ENCODE measurements at regions not wholly inside any gene's neighbourhood (a gene's known extent, or its start where the extent isn't known, plus 50 kb on each side); places are given as distances from the start of the nearest gene placed in this dataset.
"Not testable (repeated sequence)": the region's sequence is repeated elsewhere in the genome, so short reads cannot be mapped to it uniquely, and the experiment has no call there.

DNA sequence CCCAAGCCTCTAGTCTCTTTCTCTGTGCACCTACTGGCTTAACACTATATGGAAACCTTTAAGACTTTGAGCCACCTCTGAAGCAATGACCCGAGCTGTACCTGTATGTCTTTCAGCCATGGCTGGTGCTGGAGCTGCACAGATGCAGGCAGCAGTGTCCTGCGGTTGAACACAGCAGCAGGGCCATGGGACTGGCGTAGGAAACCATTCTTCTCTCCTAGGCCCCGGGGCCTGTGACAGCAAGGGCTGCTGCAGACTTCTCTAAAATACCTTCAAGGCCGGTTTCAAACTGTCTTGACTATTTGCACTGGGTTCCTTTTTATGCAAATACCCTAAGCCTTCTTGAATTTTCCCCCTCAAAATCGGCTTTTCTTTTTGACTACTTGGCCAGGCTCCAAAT is 243.6 kb downstream of the CWH43 start:
- H3K27ac Mint-ChIP-seq, CTCF ChIA-PET, H3K4me1 Mint-ChIP-seq, H3K27me3 Mint-ChIP-seq, DNase-seq, H3K4me3 Mint-ChIP-seq, H3K36me3 Mint-ChIP-seq: not testable (repeated sequence)
- H3K9me3 Mint-ChIP-seq, result peaks cover 11% of the 10 kb centered on the region

DNA sequence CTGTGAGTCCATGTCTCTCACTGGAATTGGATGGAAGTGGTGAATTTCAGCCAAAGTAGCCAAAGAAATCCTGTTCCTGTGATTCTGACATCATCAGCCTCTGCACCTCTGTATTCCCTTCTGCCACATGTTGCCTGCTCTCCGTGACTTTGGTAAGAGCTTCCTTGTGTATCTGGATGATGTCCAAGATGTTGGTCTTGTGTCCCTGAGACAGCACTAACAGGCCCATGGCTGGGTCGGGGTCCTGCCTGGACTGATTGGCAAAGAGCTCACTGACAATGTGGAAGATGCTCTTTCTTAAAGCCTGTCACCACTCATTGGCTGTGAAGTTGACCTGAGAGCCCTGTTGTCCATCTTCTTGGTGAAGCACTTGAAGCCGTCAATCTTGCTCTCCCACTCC is 247.3 kb downstream of the CWH43 start:
- peaks cover 13% of the 10 kb centered on the region for H3K9me3 Mint-ChIP-seq
- DNase-seq, H3K27ac Mint-ChIP-seq, CTCF ChIA-PET, H3K27me3 Mint-ChIP-seq, H3K4me3 Mint-ChIP-seq, H3K4me1 Mint-ChIP-seq, H3K36me3 Mint-ChIP-seq: not testable (repeated sequence)

DNA sequence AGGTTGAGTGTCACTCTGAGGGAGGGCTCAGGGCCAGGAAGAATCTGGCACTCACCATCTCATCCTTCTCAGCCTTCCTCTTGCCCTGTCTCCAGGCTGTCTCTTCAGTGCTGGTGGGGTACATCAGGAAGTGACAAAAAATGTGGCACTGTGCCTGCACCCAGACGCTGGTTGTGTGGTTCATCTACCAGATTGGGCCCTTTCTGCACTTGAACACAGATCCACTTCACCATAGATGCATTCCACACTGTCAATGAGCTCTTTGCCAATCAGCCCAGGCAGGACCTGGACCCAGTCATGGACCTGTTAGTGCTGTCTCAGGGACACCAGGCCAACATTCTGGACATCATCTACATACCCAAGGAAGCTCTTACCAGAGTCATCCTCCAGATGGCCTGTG is 247.7 kb downstream of the CWH43 start:
- H3K4me1 Mint-ChIP-seq, H3K27ac Mint-ChIP-seq, H3K4me3 Mint-ChIP-seq, H3K27me3 Mint-ChIP-seq, DNase-seq, H3K36me3 Mint-ChIP-seq, CTCF ChIA-PET: not testable (repeated sequence)
- H3K9me3 Mint-ChIP-seq, result peaks cover 11% of the 10 kb centered on the region

GRCh38 chr4:49234382-49234781 is 248.3 kb downstream of the CWH43 start:
- H3K36me3 Mint-ChIP-seq, H3K27me3 Mint-ChIP-seq, DNase-seq, H3K27ac Mint-ChIP-seq, H3K4me3 Mint-ChIP-seq, H3K4me1 Mint-ChIP-seq, CTCF ChIA-PET: not testable (repeated sequence)
- H3K9me3 Mint-ChIP-seq, result peaks cover 11% of the 10 kb centered on the region

DNA sequence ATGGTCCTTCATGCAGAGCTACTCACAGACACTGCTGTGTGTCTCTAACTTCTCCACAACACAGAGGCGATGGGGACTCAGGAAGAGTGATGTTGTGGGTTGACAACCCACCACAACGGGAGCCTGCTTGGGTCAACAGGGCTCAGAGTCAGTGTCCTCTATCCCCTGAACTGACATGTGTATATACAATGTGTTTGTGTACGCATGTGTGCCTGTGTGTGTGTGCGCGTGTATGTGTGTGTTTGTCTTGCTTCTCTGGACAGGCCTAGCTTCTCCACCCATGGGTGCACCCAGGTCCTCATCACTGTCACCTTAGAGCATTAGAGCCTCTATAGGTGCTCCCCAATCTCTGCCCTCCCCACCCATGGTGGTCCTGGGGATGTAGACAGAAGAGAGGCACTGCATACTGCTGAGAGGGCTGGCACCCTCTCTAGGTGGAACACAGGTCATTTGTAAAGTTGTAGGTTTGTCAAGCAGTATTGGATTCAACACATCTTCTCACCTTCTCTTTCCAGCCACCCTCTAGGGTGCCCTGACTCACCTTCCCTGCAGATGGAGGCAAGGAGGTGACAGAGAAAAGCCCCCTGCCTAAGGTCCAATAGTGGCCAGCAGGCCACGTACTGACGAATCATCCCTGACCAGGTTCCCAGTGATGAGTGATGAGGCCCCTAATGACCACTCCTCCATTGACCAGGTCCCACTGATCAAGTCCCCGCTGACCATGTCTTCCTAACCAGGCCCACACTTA is 249.5 kb downstream of the CWH43 start:
- CTCF ChIA-PET, result not testable (repeated sequence)

GRCh38 chr4:49236474-49236873 is 250.4 kb downstream of the CWH43 start:
- DNase-seq, CTCF ChIA-PET, H3K27me3 Mint-ChIP-seq, H3K27ac Mint-ChIP-seq, H3K4me3 Mint-ChIP-seq, H3K4me1 Mint-ChIP-seq, H3K36me3 Mint-ChIP-seq: not testable (repeated sequence)
- H3K9me3 Mint-ChIP-seq, result peaks cover 13% of the 10 kb centered on the region

More for the DNA sequence above, 249.5 kb downstream of the CWH43 start:
- H3K4me3 Mint-ChIP-seq, H3K27me3 Mint-ChIP-seq, H3K27ac Mint-ChIP-seq, H3K36me3 Mint-ChIP-seq, DNase-seq, H3K4me1 Mint-ChIP-seq: not testable (repeated sequence)
- peaks cover 13% of the 10 kb centered on the region for H3K9me3 Mint-ChIP-seq

DNA sequence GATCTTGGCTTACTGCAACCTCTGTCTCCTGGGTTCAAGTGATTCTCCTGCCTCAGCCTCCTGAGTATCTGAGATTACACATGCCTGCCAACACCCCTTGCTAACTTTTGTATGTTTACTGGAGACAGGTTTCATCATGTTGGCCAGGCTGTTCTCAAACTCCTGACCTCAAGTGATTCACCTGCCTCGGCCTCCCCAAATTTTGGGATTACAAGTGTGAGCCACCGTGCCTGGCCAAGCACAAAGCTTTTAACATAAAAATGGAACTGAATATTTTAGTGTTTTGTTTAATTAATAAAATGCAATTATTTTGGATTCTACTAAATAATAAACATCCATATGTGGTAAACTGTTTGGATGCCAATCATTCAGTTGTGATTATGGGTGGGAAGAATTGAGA is 255.2 kb downstream of the CWH43 start:
- H3K4me3 Mint-ChIP-seq, CTCF ChIA-PET: not testable (repeated sequence)

GRCh38 chr4:49262786-49263185 is 276.7 kb downstream of the CWH43 start:
- CTCF ChIA-PET, H3K27me3 Mint-ChIP-seq, H3K9me3 Mint-ChIP-seq, H3K4me1 Mint-ChIP-seq, H3K27ac Mint-ChIP-seq, H3K36me3 Mint-ChIP-seq, DNase-seq, H3K4me3 Mint-ChIP-seq: not testable (repeated sequence)

More for the DNA sequence above, 255.2 kb downstream of the CWH43 start:
- not testable (repeated sequence) for H3K9me3 Mint-ChIP-seq, H3K36me3 Mint-ChIP-seq, H3K4me1 Mint-ChIP-seq, H3K27me3 Mint-ChIP-seq, DNase-seq, H3K27ac Mint-ChIP-seq

- CTCF ChIA-PET, H3K9me3 Mint-ChIP-seq, H3K36me3 Mint-ChIP-seq, H3K27ac Mint-ChIP-seq, H3K4me3 Mint-ChIP-seq, H3K27me3 Mint-ChIP-seq, H3K4me1 Mint-ChIP-seq, DNase-seq: not testable (repeated sequence)
Observed at GRCh38 chr4:49270435-49270834, 284.4 kb downstream of the CWH43 start.

DNA sequence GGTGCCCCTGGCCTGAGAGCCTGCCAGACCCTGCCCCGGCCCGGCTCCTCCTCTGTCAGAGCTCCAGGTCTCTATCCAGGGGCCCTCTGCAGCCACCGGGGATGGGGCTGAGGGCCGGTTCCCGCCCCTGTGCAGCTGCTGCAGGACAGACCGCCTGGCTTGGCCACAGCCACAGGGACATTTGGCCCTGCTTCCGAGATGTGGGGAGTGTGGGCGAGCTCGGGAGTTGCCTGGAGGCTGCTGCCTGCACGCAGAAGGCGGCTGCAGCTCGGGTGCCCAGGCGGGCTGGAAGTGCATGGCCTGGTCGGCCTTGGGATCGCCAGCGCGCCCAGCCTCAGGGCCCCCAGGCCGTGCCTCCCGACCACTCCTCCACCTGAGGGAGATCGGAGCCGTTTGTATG is 284.8 kb downstream of the CWH43 start:
- H3K27ac Mint-ChIP-seq, DNase-seq: not testable (repeated sequence)

DNA sequence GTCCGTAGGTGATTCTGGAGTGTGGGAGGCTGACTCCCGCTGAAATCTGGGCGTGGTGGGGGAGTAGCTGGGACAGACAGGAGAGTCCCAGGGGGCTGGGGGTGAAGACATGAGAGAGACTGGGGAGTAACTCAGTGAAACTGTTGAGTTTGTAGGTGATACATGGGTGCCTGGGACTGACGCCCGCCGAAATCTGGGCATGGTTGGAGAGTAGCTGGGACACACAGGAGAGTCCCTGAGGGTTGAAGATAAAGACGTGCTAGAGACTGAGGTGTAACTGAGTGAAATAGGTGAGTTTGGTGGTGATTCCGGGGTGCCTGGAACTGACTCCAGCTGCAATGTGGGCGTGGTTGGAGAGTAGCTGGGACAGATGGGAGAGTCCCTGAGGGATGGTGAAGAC is 299.8 kb downstream of the CWH43 start:
- H3K4me1 Mint-ChIP-seq, CTCF ChIA-PET, H3K9me3 Mint-ChIP-seq, H3K27ac Mint-ChIP-seq, H3K4me3 Mint-ChIP-seq, H3K36me3 Mint-ChIP-seq, DNase-seq, H3K27me3 Mint-ChIP-seq: not testable (repeated sequence)

More for the DNA sequence above, 284.8 kb downstream of the CWH43 start:
- H3K4me1 Mint-ChIP-seq, H3K9me3 Mint-ChIP-seq, H3K36me3 Mint-ChIP-seq, H3K4me3 Mint-ChIP-seq, CTCF ChIA-PET, H3K27me3 Mint-ChIP-seq: not testable (repeated sequence)

- not testable (repeated sequence) for DNase-seq, H3K27ac Mint-ChIP-seq
Observed at GRCh38 chr4:49286926-49287745, 301.1 kb downstream of the CWH43 start.

GRCh38 chr4:49287893-49288292 is 301.8 kb downstream of the CWH43 start:
- H3K4me3 Mint-ChIP-seq, H3K9me3 Mint-ChIP-seq, H3K27me3 Mint-ChIP-seq, H3K4me1 Mint-ChIP-seq, CTCF ChIA-PET, H3K36me3 Mint-ChIP-seq, DNase-seq, H3K27ac Mint-ChIP-seq: not testable (repeated sequence)

More at GRCh38 chr4:49286926-49287745, 301.1 kb downstream of the CWH43 start:
- H3K9me3 Mint-ChIP-seq, H3K4me3 Mint-ChIP-seq, H3K4me1 Mint-ChIP-seq, H3K36me3 Mint-ChIP-seq, CTCF ChIA-PET, H3K27me3 Mint-ChIP-seq: not testable (repeated sequence)

DNA sequence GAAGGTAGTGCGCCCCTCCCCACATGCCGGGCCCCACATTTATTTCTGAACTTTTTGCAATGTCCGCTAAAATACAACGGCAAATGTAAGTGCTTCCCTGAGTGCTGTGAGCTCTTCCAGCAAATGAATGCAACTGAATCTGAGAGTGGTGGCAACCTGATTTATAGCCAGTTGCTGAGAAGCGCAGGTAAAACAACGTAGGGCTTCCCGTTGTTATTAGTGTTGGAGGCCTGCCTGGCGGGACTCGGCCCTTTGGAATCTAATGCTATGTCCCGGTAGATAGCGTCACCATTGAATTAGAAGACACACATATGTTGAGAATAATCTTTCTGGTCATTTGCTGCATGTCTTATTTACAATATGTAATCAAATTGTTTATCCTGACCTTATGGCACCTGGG is 302.7 kb downstream of the CWH43 start:
- H3K27me3 Mint-ChIP-seq, H3K4me3 Mint-ChIP-seq, H3K4me1 Mint-ChIP-seq, DNase-seq, H3K27ac Mint-ChIP-seq, CTCF ChIA-PET, H3K36me3 Mint-ChIP-seq: not testable (repeated sequence)
- peaks cover 12% of the 10 kb centered on the region for H3K9me3 Mint-ChIP-seq

- peaks cover 33% of the 10 kb centered on the region for H3K9me3 Mint-ChIP-seq
- H3K27ac Mint-ChIP-seq, DNase-seq, CTCF ChIA-PET, H3K4me3 Mint-ChIP-seq, H3K4me1 Mint-ChIP-seq, H3K36me3 Mint-ChIP-seq, H3K27me3 Mint-ChIP-seq: not testable (repeated sequence)
Observed at GRCh38 chr4:49314815-49315214, 328.7 kb downstream of the CWH43 start.
